Liver (tissue), 7 donors: ENCODE measurements at regions not wholly inside any gene's neighbourhood (a gene's known extent, or its start where the extent isn't known, plus 50 kb on each side); places are given as distances from the start of the nearest gene placed in this dataset.
"Not testable (repeated sequence)": the region's sequence is repeated elsewhere in the genome, so short reads cannot be mapped to it uniquely, and the experiment has no call there.

Source experiments
- DNase-seq: peaks from one replicate; pipeline ENCODE4 v3.0.0-alpha.2; 2017; ENCODE audit warnings: low spot score
- H3K27ac ChIP-seq, 2 donors: one replicate each; pipeline ENCODE4 v1.7.0; 2013; ENCODE audit warnings: inconsistent platforms in 2 of 2, low read length in 2 of 2, control low read depth in 1 of 2, low read depth in 1 of 2, mild to moderate bottlenecking in 1 of 2
- H3K27me3 ChIP-seq, 4 donors: one replicate each; pipeline versions ENCODE4 v1.6.1 to v1.7.0; 2013; ENCODE audit warnings: low read length in 3 of 4, inconsistent platforms in 1 of 4, mild to moderate bottlenecking in 1 of 4, moderate library complexity in 1 of 4; ENCODE audit not compliant: control insufficient read depth in 4 of 4, insufficient read depth in 4 of 4
- H3K36me3 ChIP-seq, 4 donors: one replicate each; pipeline versions ENCODE4 v1.6.1 to v1.7.0; 2013; ENCODE audit warnings: low read length in 3 of 4, mild to moderate bottlenecking in 3 of 4, low read depth in 1 of 4, moderate library complexity in 1 of 4; ENCODE audit not compliant: control insufficient read depth in 4 of 4, insufficient read depth in 3 of 4
- H3K4me1 ChIP-seq, 4 donors: one replicate each; pipeline versions ENCODE4 v1.6.1 to v1.7.0; 2013; ENCODE audit warnings: low read length in 3 of 4, mild to moderate bottlenecking in 3 of 4, moderate library complexity in 1 of 4; ENCODE audit not compliant: control insufficient read depth in 4 of 4, insufficient read depth in 4 of 4
- H3K4me3 ChIP-seq, 3 donors: one replicate each; pipeline versions ENCODE4 v1.6.1 to v1.7.0; 2013; ENCODE audit warnings: low read length in 3 of 3, control low read depth in 1 of 3, low read depth in 1 of 3, mild to moderate bottlenecking in 1 of 3
- H3K9ac ChIP-seq, 2 donors: one replicate each; pipeline ENCODE4 v1.7.0; 2013; ENCODE audit warnings: low read length in 2 of 2, mild to moderate bottlenecking in 2 of 2, moderate library complexity in 2 of 2, control low read depth in 1 of 2, low read depth in 1 of 2
- H3K9me3 ChIP-seq, 4 donors: one replicate each; pipeline versions ENCODE4 v1.6.1 to v1.7.0; 2013; ENCODE audit warnings: low read length in 3 of 4; ENCODE audit not compliant: control insufficient read depth in 4 of 4
- ATF3 ChIP-seq: IDR thresholded peaks from 2 replicates; pipeline ENCODE4 v1.6.1; 2016; ENCODE audit warnings: antibody characterized with exemption
- EGR1 ChIP-seq, 2 donors: IDR thresholded peaks; 2 replicates each; pipeline ENCODE4 v1.6.1; 2016 to 2018; ENCODE audit warnings: antibody characterized with exemption in 2 of 2, low read depth in 2 of 2
- FOXA1 ChIP-seq: IDR thresholded peaks from 2 replicates; pipeline ENCODE4 v1.6.1; 2016; ENCODE audit warnings: antibody characterized with exemption
- FOXA2 ChIP-seq: IDR thresholded peaks from 2 replicates; pipeline ENCODE4 v1.6.1; 2016; ENCODE audit warnings: antibody characterized with exemption
- GABPA ChIP-seq, 2 donors: IDR thresholded peaks in 1 of 2; conservative IDR thresholded peaks in 1 of 2; 2 replicates each; pipeline ENCODE4 v1.6.1; 2016; ENCODE audit warnings: antibody characterized with exemption in 2 of 2, mild to moderate bottlenecking in 1 of 2, moderate library complexity in 1 of 2
- HNF4A ChIP-seq, 2 donors: conservative IDR thresholded peaks; 2 replicates each; pipeline ENCODE4 v1.6.1; 2016; ENCODE audit warnings: antibody characterized with exemption in 2 of 2, mild to moderate bottlenecking in 2 of 2
- HNF4G ChIP-seq: IDR thresholded peaks from 2 replicates; pipeline ENCODE4 v1.6.1; 2016; ENCODE audit warnings: antibody characterized with exemption
- JUND ChIP-seq, 2 donors: IDR thresholded peaks; 2 replicates each; pipeline ENCODE4 v1.6.1; 2016; ENCODE audit warnings: antibody characterized with exemption in 2 of 2
- MAX ChIP-seq: IDR thresholded peaks from 2 replicates; pipeline ENCODE4 v1.6.1; 2016; ENCODE audit warnings: antibody characterized with exemption
- NR2F2 ChIP-seq: IDR thresholded peaks from 2 replicates; pipeline ENCODE4 v1.6.1; 2016; ENCODE audit warnings: antibody characterized with exemption
- RAD21 ChIP-seq, 2 donors: IDR thresholded peaks; 2 replicates each; pipeline ENCODE4 v1.6.1; 2016; ENCODE audit warnings: antibody characterized with exemption in 2 of 2, mild to moderate bottlenecking in 2 of 2
- RXRA ChIP-seq, 2 donors: IDR thresholded peaks; 2 replicates each; pipeline ENCODE4 v1.6.1; 2017 to 2018; ENCODE audit warnings: antibody characterized with exemption in 2 of 2, mild to moderate bottlenecking in 1 of 2
- SP1 ChIP-seq: IDR thresholded peaks from 2 replicates; pipeline ENCODE4 v1.6.1; 2018; ENCODE audit warnings: antibody characterized with exemption, mild to moderate bottlenecking
- TAF1 ChIP-seq: conservative IDR thresholded peaks from 2 replicates; pipeline ENCODE4 v1.6.1; 2016; ENCODE audit warnings: antibody characterized with exemption, mild to moderate bottlenecking
- YY1 ChIP-seq: IDR thresholded peaks from 2 replicates; pipeline ENCODE4 v1.6.1; 2016; ENCODE audit warnings: antibody characterized with exemption, mild to moderate bottlenecking
- ZBTB33 ChIP-seq: IDR thresholded peaks from 2 replicates; pipeline ENCODE4 v1.6.1; 2016; ENCODE audit warnings: antibody characterized with exemption
- WGBS: extraction: QIAGEN DNeasy Blood & Tissue Kit; methylation state at CpG from one replicate; pipeline ENCODE4 v1.1.7; 2013; 5-methylcytosine and 5-hydroxymethylcytosine counted together
- donor health status: healthy.
- donor health status: healthy.
- donor health status: healthy.
- donor health status: healthy.

- TF ChIP-seq ZBTB33: no peak
- no peak for TF ChIP-seq RAD21 (IDR thresholded peaks at IDR 0.05)
- TF ChIP-seq JUND (IDR thresholded peaks at IDR 0.05): no peak
- TF ChIP-seq YY1: no peak
- TF ChIP-seq ATF3: no peak
- no peak for TF ChIP-seq MAX
- no peak for TF ChIP-seq TAF1
- TF ChIP-seq HNF4A (conservative IDR thresholded peaks at IDR 0.05): no peak
Observed at GRCh38 chr4:177810220-177810619, 368.0 kb upstream of the AGA start (continued).

GRCh38 chr4:177818392-177818791, 376.2 kb upstream of the AGA start:
- not testable (repeated sequence) for H3K27me3 ChIP-seq, DNase-seq, H3K4me1 ChIP-seq, H3K9ac ChIP-seq, H3K27ac ChIP-seq, H3K4me3 ChIP-seq, H3K9me3 ChIP-seq, H3K36me3 ChIP-seq
- WGBS: 94% methylated on average over 4 of the region's 4 CpGs

- Histone ChIP-seq H3K27ac (no peak overlapping the region), H3K4me1 (no peaks in the 10 kb centered on the region), H3K4me3 (no peak overlapping the region), H3K9me3 (no peaks in the 10 kb centered on the region), H3K27me3 (no peaks in the 10 kb centered on the region), H3K9ac (no peak overlapping the region), H3K36me3 (no peaks in the 10 kb centered on the region)
- WGBS: 28% methylated on average over 1 of the region's 1 CpG
- no peak for DNase-seq
- TF ChIP-seq FOXA2: no peak
- no peak for TF ChIP-seq HNF4A (conservative IDR thresholded peaks at IDR 0.05)
- TF ChIP-seq RXRA (IDR thresholded peaks at IDR 0.05): no peak
- TF ChIP-seq YY1: no peak
- no peak for TF ChIP-seq MAX
- no peak for TF ChIP-seq ZBTB33
- TF ChIP-seq RAD21 (IDR thresholded peaks at IDR 0.05): no peak
- no peak for TF ChIP-seq GABPA (IDR thresholded peaks at IDR 0.05 in 1 of 2, conservative IDR thresholded peaks at IDR 0.05 in 1 of 2)
- TF ChIP-seq HNF4G: no peak
- no peak for TF ChIP-seq FOXA1
- TF ChIP-seq NR2F2: no peak
- no peak for TF ChIP-seq JUND (IDR thresholded peaks at IDR 0.05)
- no peak for TF ChIP-seq EGR1 (IDR thresholded peaks at IDR 0.05; ENCODE audit: low read depth in 2 of 2)
- TF ChIP-seq ATF3: no peak
- no peak for TF ChIP-seq SP1
Observed at GRCh38 chr4:177826973-177827372, 384.7 kb upstream of the AGA start.
